GM12878 (cell line): ENCODE measurements at regions not wholly inside any gene's neighbourhood (a gene's known extent, or its start where the extent isn't known, plus 50 kb on each side); places are given as distances from the start of the nearest gene placed in this dataset.
A peak's percentile ranks its signal among the peaks of the same experiment; 100 is the strongest.

ENCODE experiments used
- ATAC-seq: fragments of 200-7000 bp; cut with Tn5 transposase; 3 replicates; pipeline ENCODE4 v1.9.1; 2020; ENCODE audit warnings: mild to moderate bottlenecking, moderate library complexity
- BruUV-seq: library from RNA; stranded (reverse); fragments of 400-500 nt; replicated peaks from 2 replicates; lab custom pipeline; 2021; lab: Mats Ljungman, UMichigan
- CTCF ChIA-PET: fragments of 300-600 bp; sonication (Branson Sonifier 250); formaldehyde crosslinking; extraction: SDS; loops from one replicate; lab custom pipeline; 2021; ENCODE audit warnings: inconsistent platforms; lab: Yijun Ruan, JAX
- POLR2A ChIA-PET: fragments of 350-600 bp; formaldehyde crosslinking; extraction: SDS; loops from one replicate; lab custom pipeline; 2021; ENCODE audit warnings: inconsistent platforms; lab: Charles Lee
- RAD21 ChIA-PET: fragments of 300-600 bp; sonication (Branson Sonifier 250); formaldehyde crosslinking; loops from one replicate; lab custom pipeline; 2023; ENCODE audit warnings: antibody characterized with exemption; ENCODE audit not compliant: unreplicated experiment; lab: Charles Lee
- SMC1A ChIA-PET: fragments of 300-600 bp; sonication (Branson Sonifier 250); formaldehyde crosslinking; loops from one replicate; lab custom pipeline; 2023; ENCODE audit not compliant: unreplicated experiment, uncharacterized antibody; lab: Charles Lee
- DNase-seq: peaks from one replicate; pipeline ENCODE4 v3.0.0-alpha.2; 2011; ENCODE audit warnings: low read depth, low spot score
- FAIRE-seq: peaks from 3 replicates; lab custom pipeline; 2011; peaks lifted over from hg19 to GRCh38; lab: Jason Lieb, UNC
- H2AFZ ChIP-seq: 2 replicates; pipeline ENCODE4 v1.6.0; 2011; ENCODE audit warnings: low read depth, low read length, control low read depth; ENCODE audit not compliant: control insufficient read depth
- H3K27ac ChIP-seq: 2 replicates; pipeline ENCODE4 v1.5.1; 2011; ENCODE audit warnings: control low read depth; ENCODE audit not compliant: control insufficient read depth, insufficient read depth
- H3K27me3 ChIP-seq, 2 experiments: replicated peaks in 1 of 2; 2 replicates each; pipeline versions ENCODE4 v1.6.0 to v1.6.1; 2011; ENCODE audit warnings: low read length in 1 of 2; ENCODE audit not compliant: control insufficient read depth in 2 of 2, insufficient read depth in 2 of 2
- H3K36me3 ChIP-seq, 2 experiments: 2 replicates each; pipeline ENCODE4 v1.5.1; 2011; ENCODE audit warnings: low read length in 1 of 2; ENCODE audit not compliant: control insufficient read depth in 2 of 2, insufficient read depth in 2 of 2
- H3K4me1 ChIP-seq: 2 replicates; pipeline ENCODE4 v1.6.1; 2011; ENCODE audit warnings: mild to moderate bottlenecking, low read length, moderate library complexity, mixed read lengths; ENCODE audit not compliant: control insufficient read depth, insufficient read depth
- H3K4me2 ChIP-seq: 2 replicates; pipeline ENCODE4 v1.6.0; 2011; ENCODE audit warnings: control low read depth; ENCODE audit not compliant: control insufficient read depth, insufficient read depth
- H3K4me3 ChIP-seq: fragments of 200-600 bp; sonication (generic); 2 replicates; pipeline ENCODE4 v1.5.1; 2016
- H3K79me2 ChIP-seq: 2 replicates; pipeline ENCODE4 v1.6.0; 2011; ENCODE audit warnings: low read length; ENCODE audit not compliant: control insufficient read depth, insufficient read depth
- H3K9ac ChIP-seq: 2 replicates; pipeline ENCODE4 v1.8.0; 2011; ENCODE audit warnings: low read length, control low read depth, mixed read lengths; ENCODE audit not compliant: control insufficient read depth, insufficient read depth
- H3K9me3 ChIP-seq: replicated peaks from 3 replicates; pipeline ENCODE4 v1.5.1; 2011; ENCODE audit warnings: mild to moderate bottlenecking, low read length; ENCODE audit not compliant: control insufficient read depth, insufficient read depth
- H4K20me1 ChIP-seq: 2 replicates; pipeline ENCODE4 v1.6.0; 2011; ENCODE audit not compliant: control insufficient read depth, insufficient read depth
- CBX5 ChIP-seq: sonication (generic); IDR thresholded peaks from 2 replicates; pipeline ENCODE4 v1.6.1; 2016; ENCODE audit warnings: low read depth, moderate library complexity, mild to moderate bottlenecking, inconsistent platforms
- FOS ChIP-seq: IDR thresholded peaks from 3 replicates; pipeline ENCODE4 v1.6.1; 2011; ENCODE audit warnings: borderline replicate concordance; ENCODE audit not compliant: insufficient read length; ENCODE audit errors: extremely low read depth
- MYC ChIP-seq: IDR thresholded peaks from 2 replicates; pipeline ENCODE4 v1.6.1; 2011; ENCODE audit warnings: mild to moderate bottlenecking, low read length, moderate library complexity, inconsistent platforms; ENCODE audit not compliant: insufficient read depth, insufficient replicate concordance, insufficient read length, severe bottlenecking
- NBN ChIP-seq: fragments of 450-650 bp; IDR thresholded peaks from 2 replicates; pipeline ENCODE4 v1.6.1; 2016
- PRDM15 ChIP-seq: fragments of 450-650 bp; formaldehyde crosslinking; IDR thresholded peaks from 2 replicates; pipeline ENCODE4 v1.4.0; 2020; ENCODE audit warnings: mild to moderate bottlenecking, moderate library complexity
- SMARCA5 ChIP-seq: fragments of 450-650 bp; IDR thresholded peaks from 2 replicates; pipeline ENCODE4 v1.6.1; 2017; ENCODE audit warnings: mild to moderate bottlenecking
- SP1 ChIP-seq: IDR thresholded peaks from one replicate; pipeline ENCODE4 v1.6.1; 2011; ENCODE audit warnings: low read depth, low read length
- YY1 ChIP-seq: IDR thresholded peaks from 2 replicates; pipeline ENCODE4 v1.6.1; 2011; ENCODE audit warnings: low read depth, mild to moderate bottlenecking, low read length
- ZNF622 ChIP-seq: fragments of 450-650 bp; IDR thresholded peaks from 2 replicates; pipeline ENCODE4 v1.6.1; 2017; ENCODE audit warnings: mild to moderate bottlenecking, inconsistent platforms
- WGBS: methylation state at CpG from one replicate; pipeline ENCODE4 v1.1.6; 2016; ENCODE audit warnings: low lambda C conversion rate; ENCODE audit not compliant: insufficient replicate concordance, insufficient coverage; ENCODE audit errors: missing lambda C conversion rate; 5-methylcytosine and 5-hydroxymethylcytosine counted together
- in situ Hi-C: fragments of 300-500 bp; cut with MboI; formaldehyde crosslinking; loops from 9 replicates; pipeline ENCODE4 v1.14.3; 2018; ENCODE audit warnings: mixed read lengths
- intact Hi-C: fragments of 100-400 bp; cut with micrococcal nuclease; formaldehyde crosslinking; loops from one replicate; pipeline ENCODE4 v1.14.2; 2022; ENCODE audit not compliant: unreplicated experiment

- ChIA-PET CTCF (no interaction called here), SMC1A (interaction anchor here (0.7 to 1.2 kb wide), 2 partner anchors 19 to 20 kb away, joined by 3 read pairs; no protein-coding TSS in a partner anchor), POLR2A (no interaction called here), RAD21 (no interaction called here)
- no peak overlapping the region for H3K27ac ChIP-seq
- no peak overlapping the region for H2AFZ ChIP-seq
- no peaks in the 10 kb centered on the region for H3K4me1 ChIP-seq
- intact Hi-C loops = no loop called here
- no peaks in the 10 kb centered on the region for H3K36me3 ChIP-seq
- H3K79me2 ChIP-seq = no peaks in the 10 kb centered on the region
- no peaks in the 10 kb centered on the region for H4K20me1 ChIP-seq
- no peaks in the 10 kb centered on the region; the same call in 2 of the 3 replicates for H3K9me3 ChIP-seq
- no peaks in the 10 kb centered on the region for H3K27me3 ChIP-seq
- TF ChIP-seq CBX5 (peak; percentile 60; the same call in 1 of the 2 replicates), SP1 (no peak)
- no peak overlapping the region for H3K4me2 ChIP-seq
- ATAC-seq (no peak), DNase-seq (no peak), FAIRE-seq (no peak)
- WGBS = 0% methylated on average over 1 of the region's 1 CpG
- no peak overlapping the region for H3K9ac ChIP-seq
- no TSS peak for BruUV-seq
- in situ Hi-C loops = no loop called here
- no peak overlapping the region for H3K4me3 ChIP-seq
Measured at GRCh38 chr4:55284331-55284730, 61.7 kb upstream of the SRD5A3 start.

- RAD21 ChIA-PET = no interaction called here
- H3K27me3 ChIP-seq = no peaks in the 10 kb centered on the region
- no peak overlapping the region for H2AFZ ChIP-seq
- WGBS = 31% methylated on average over 3 of the region's 3 CpGs
- in situ Hi-C loops (no loop called here), intact Hi-C loops (no loop called here)
- no peaks in the 10 kb centered on the region for H3K4me1 ChIP-seq
- CTCF ChIA-PET = no interaction called here
- H3K9me3 ChIP-seq = no peaks in the 10 kb centered on the region
- no peak overlapping the region for H3K4me3 ChIP-seq
- no peak overlapping the region for H3K4me2 ChIP-seq
- no peaks in the 10 kb centered on the region for H4K20me1 ChIP-seq
- H3K36me3 ChIP-seq = no peaks in the 10 kb centered on the region
- DNase-seq (no peak), ATAC-seq (no peak), FAIRE-seq (no peak)
- no peak overlapping the region for H3K9ac ChIP-seq
- SMC1A ChIA-PET = no interaction called here
- no peaks in the 10 kb centered on the region for H3K79me2 ChIP-seq
- POLR2A ChIA-PET = interaction anchor here (0.7 kb wide), 1 partner anchor 863 kb away, joined by 5 read pairs; no protein-coding TSS in a partner anchor
- no peak overlapping the region for H3K27ac ChIP-seq
- no TSS peak for BruUV-seq
- no peak for TF ChIP-seq YY1
- no peak for TF ChIP-seq FOS
- TF ChIP-seq SMARCA5 = no peak
- TF ChIP-seq ZNF622 = no peak
- TF ChIP-seq NBN = no peak
- no peak for TF ChIP-seq MYC
- TF ChIP-seq PRDM15 (CRISPR knock-in tag) = no peak
Measured at GRCh38 chr4:55291227-55291640, 54.8 kb upstream of the SRD5A3 start.
